ENCODE measurements at regions not wholly inside any gene's neighbourhood (a gene's known extent, or its start where the extent isn't known, plus 50 kb on each side); places are given as distances from the start of the nearest gene placed in this dataset.

GRCh38 chr22:47327241-47327640 lies 564.8 kb downstream of the TBC1D22A start:
- no peak for TF ChIP-seq HOXD13 (CRISPR knock-in tag; IDR thresholded peaks at IDR 0.05; ENCODE audit: borderline replicate concordance)
- no peak for TF ChIP-seq TRIM28 (IDR thresholded peaks at IDR 0.05; ENCODE audit: borderline replicate concordance, low read length)
- no peak for TF ChIP-seq CTCF (tag by site-specific recombination; IDR thresholded peaks at IDR 0.05)
- TF ChIP-seq ZFP3 (tag by site-specific recombination; IDR thresholded peaks at IDR 0.05; ENCODE audit: low read depth): no peak
- no peak for TF ChIP-seq MYNN (tag by site-specific recombination; IDR thresholded peaks at IDR 0.05; ENCODE audit: borderline replicate concordance)
- no peak for TF ChIP-seq ZNF133 (tag by site-specific recombination; IDR thresholded peaks at IDR 0.05)
- no peak for TF ChIP-seq ZNF157 (tag by site-specific recombination; IDR thresholded peaks at IDR 0.05)
- TF ChIP-seq, protein P1, sequence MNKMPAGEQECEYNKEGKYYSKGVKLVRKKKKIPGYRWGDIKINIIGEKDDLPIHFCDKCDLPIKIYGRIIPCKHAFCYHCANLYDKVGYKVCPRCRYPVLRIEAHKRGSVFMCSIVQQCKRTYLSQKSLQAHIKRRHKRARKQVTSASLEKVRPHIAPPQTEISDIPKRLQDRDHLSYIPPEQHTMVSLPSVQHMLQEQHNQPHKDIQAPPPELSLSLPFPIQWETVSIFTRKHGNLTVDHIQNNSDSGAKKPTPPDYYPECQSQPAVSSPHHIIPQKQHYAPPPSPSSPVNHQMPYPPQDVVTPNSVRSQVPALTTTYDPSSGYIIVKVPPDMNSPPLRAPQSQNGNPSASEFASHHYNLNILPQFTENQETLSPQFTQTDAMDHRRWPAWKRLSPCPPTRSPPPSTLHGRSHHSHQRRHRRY (tag by site-specific recombination; IDR thresholded peaks at IDR 0.05): no peak
- no peak for TF ChIP-seq IKZF3 (tag by site-specific recombination; IDR thresholded peaks at IDR 0.05)
